ENCODE measurements at regions not wholly inside any gene's neighbourhood (a gene's known extent, or its start where the extent isn't known, plus 50 kb on each side); places are given as distances from the start of the nearest gene placed in this dataset.

DNA sequence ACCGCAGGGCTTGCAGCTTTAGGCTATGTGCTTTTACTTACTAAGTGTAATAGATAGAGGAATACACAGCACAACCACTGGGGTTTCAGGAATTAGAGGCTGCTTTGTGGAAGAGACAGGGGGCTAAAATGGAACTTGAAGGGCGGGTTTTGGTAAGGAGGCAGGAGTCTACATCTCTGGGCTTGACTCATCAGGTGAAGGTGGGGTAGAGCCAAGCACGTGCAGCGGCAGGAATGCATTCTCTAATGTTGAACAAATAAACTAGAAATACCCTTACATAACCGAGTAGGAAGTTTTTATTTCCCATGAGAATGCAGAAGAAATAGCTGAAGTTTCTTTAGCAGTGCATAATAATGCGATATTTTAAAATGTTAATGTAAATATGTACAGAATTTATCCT is 673.8 kb upstream of the SALL3 start:
- DNase-seq: no peak

DNA sequence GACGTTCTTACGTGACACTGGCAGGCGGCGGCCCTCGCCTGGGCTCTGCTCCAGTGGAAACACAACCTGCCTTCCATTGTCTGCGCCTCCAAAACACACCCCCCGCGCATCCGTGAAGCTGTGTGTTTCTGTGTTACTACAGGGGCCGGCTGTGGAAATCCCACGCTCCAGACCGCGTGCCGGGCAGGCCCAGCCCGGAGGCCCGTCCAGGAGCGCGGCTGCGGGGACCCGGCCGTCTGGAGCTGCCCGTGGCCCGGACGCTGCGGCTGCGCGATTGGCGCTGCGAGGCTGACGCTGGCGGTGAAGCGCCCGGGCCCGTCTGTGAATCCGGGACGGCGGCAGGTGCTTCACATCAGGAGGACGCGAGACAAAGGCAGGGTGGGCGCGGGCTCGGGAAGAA is 670.3 kb upstream of the SALL3 start:
- DNase-seq: no peak

DNA sequence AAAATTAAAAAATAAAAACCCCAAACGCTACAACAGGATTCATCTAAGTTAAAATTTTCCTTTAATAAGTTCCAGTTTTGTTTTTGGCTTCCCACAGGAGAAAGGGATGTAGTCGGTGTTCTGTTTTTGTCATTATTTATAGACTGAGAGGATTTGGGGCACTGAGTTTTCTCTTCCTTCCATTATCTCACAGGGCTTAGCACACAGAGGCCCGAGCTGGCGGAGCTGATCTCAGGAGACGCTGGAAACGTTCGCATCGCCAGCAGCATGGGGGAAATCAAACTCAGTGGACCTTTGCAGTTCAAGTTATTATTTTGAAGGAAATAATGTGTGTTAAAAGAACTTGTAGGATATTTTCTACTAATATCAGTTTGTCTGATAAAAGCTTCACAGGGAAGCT is 669.7 kb upstream of the SALL3 start:
- DNase-seq: no peak

DNA sequence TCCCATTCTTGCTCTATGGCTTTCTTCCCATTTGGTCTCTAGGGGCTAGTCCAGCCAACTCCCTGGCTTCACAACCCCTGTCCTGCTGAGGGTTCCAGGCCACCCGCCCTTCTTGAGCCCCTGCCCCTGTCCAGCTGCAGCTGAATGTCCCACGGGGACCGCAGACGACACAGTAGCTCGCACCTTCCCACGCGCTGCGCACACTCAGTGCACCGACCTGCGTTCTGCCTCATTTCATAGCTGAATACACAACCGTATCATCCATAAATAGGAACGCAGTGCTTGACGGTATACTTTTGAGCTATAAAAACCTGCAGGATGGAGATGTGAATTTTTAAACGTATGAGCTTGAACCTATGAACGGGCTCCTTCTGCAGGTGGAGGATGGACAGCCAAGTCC is 660.4 kb upstream of the SALL3 start:
- DNase-seq: no peak

DNA sequence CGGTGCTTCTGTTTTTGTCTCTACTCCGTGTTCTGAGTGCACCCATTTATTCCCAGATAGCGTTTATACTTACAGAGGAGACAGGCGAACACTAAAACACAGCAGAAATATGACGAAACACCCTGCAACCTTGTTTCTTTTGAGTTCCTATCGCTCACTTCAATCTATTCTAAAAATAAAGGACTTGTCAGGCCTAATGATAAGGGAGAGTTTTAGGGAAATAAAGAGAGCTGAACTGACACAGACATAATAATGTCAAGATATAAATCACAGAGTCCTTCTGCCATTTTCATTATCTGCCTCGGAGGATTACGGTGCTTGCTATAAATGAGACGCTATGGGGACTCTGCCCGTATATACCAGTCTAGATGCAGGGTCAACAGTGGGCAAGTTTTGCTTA is 659.7 kb upstream of the SALL3 start:
- no peak for DNase-seq

DNA sequence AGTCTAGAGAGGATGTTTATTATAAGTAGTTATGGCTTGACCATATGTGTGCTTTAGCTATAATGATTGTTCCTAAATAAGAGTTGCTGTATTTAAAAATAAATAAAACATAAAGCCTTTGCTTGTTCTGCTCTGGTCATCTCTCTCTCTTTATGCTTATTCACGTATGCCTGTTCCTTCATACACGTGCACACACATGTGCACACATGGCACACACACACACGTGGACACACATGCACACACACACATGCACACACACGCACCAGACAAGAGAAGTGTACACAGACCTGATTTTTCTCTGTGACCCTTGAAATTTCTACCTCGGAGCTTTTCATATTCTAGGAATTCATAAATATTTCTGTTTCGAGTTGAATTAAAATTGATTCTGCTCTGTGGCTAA is 658.2 kb upstream of the SALL3 start:
- DNase-seq: no peak

DNA sequence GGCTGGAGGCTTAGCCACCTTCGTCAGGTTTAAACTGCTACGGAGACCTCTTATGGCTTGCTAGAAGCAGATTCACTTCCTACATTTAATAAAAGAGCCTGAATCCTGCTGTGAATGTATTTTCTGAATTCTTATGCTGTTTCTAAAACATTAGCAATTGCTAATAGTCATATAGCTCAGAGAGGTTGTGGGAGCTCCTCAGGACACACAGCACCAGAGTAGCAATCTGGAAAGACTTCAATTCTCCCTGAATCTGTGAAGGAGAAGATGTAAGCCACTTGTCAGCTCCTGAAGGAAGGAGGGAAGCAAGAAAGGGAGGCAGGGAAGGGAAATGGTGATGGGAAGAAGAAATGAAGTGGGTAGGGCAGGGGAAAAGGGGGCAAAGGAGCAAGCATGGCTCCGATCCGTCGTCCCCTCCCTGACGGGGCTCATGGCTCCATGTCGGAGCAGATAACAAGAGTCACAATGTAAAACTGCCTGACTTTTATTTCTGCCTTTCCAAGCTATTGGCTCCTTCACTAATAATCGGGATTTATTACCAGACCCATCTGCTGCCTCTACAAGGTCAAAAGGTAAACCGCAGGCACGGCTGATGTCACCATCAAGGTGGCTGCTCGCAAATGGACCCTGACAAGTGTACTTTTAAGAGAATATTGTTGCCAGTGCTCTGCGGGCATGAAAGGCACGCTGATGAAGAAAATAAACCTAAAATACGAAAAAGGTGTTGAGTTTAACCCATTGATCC is 656.0 kb upstream of the SALL3 start:
- DNase-seq: no peak

DNA sequence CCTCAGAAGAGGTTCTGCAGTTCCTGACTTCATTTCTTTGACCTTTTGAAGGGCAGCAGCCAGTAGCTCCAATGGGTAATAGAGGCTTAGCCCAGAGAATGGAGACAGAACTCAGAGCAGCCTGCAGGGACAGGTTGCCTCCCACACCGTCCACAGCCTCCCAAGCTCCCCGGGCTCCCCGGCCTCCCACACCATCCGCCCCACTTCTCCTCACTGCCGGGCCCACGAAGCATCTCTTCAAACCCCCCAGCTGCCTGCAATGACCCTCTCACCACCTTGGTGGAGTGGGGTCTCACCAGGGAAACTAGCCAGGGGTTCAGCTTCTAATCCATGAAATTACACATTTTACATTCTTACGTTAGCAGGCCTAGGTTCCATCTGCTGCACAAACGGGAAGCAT is 652.0 kb upstream of the SALL3 start:
- no peak for DNase-seq

DNA sequence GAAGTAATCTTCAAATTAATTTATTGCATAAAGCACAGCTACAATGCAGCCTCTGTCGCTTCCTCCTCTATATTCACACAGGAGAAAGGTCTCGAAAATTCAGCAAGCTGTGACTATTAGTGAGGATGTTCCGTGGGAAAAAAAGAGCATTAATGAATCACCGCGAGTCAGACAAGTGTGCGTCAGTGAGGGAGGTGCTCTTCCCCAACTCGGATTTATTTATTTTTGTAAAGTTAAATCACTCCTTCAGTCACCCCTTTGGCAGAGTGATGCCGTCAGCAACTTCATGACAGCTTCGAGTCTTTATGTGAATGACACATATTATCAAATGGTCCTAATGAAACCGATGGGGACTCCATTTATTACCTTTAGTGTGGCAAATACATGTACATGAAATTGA is 648.9 kb upstream of the SALL3 start:
- DNase-seq: no peak

DNA sequence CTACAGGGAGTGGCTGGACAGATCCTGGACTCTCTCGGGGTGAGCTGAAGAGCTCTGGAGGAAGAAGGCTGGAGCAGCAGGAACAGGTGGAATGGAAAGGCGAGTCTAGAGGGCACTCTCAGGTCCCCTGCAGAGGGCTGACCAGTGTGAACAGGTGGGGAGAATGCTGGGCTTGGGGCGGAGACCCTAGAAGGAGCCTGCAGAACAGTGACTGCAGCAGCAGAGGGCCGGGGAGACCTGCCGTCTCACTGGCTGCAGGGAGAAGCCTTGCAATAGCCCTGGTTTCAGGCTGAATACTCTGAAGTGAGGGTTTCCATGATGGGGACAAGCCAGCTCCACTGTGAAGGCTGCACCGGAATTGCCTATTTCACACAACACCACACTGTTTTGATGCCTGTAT is 626.7 kb upstream of the SALL3 start:
- no peak for DNase-seq

DNA sequence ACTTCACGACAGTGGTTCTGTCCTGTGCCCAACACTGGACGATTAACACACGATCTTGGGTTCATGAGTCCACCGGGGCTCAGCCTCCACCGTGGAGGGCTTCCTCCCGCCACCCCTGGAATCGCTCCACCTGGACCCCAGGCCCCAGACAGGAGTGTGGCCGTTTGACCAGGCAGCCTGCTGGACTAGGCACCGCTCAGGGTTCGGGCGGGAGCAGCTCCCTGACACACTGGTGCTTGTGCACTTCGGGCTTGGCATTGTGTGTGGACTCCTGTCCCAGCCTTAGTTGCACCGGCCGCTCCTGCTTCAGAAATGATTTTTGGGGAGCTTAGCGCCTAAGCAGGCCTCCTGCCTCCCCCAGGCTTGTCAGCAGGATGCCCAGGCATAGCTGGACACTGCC is 617.4 kb upstream of the SALL3 start:
- no peak for DNase-seq

DNA sequence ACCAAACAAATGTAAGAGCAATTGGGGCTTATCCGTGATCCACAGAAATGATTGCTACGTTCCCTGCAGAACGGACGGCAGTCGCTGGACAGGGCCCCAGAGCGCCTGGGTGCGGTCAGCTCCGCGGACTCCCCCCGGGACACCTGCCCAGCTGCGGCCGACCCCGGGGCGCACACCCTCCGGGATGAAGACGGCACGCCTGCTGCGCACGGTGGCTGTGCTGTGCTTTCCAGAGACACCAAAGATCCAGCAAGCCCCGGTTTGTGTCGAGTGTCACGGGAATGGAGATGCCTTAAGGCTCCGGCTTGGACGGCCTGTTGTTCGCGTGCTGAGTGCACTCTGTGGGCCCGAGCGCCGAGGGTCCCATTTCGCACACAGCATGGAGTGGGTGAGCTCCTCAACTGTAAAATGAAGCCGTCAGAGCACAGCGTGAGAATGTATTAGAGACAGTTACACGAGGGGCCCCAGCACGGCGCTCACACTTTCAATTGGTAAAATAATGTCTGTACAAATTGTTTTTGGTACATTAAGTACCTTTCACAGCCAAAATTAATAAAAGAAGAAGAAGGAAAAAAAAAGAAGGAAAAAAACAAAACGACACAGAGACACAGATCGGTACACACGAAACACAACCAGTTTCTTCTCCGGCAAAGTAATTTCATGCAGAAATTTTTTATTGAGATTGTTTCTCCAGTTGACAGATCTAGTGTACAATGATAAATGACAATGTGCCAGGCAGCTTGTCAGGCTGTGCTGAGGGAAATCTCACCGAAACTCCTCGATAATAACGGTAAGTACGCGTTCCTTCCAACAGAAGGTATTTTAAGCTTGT is 615.8 kb upstream of the SALL3 start:
- no peak for DNase-seq

DNA sequence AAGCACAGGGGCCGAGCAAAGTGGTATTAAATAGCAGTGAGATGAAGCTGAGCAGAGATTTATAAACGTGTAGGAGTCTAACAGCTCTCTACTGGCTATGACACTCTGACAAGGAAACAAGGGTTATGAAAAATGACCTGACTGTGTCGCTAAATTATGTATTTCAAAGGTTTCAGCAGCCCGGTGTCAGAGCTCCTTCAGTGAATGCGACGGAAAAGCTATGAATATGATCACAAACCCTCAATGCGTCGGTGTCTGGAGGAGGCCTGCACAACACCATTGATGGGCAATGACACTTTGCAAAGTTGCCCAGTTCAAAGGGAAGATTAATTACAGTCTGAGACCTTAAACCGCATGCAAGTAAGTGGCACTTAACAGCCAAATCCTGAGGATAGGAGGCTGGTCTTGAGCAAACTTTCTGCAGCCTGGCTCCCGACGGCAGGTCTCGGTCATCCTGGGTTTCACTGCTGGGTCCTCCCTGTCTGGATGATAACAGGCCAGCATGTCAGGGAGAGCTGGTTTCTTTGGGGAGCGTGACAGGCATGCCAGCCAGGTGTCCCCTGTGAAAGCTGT is 615.1 kb upstream of the SALL3 start:
- DNase-seq: no peak

DNA sequence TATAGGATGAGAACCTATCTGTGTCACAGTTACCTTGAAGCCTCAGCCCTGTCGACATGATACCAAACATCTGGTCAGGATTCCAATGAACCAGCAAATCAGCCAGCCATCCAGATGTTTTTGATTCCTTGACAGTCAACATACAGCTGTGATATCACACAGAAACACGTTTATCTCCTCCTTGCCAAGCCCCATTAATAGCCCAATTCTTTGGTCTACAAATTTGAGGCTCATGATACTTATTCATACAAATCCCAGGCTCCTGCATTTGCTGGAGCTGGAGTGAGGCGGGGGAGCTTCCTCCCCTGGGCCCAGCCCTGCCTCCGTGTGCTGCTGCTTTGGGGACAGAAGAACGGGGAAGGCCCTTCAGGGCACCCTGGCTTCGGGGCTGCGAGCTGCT is 611.6 kb upstream of the SALL3 start:
- DNase-seq: no peak

DNA sequence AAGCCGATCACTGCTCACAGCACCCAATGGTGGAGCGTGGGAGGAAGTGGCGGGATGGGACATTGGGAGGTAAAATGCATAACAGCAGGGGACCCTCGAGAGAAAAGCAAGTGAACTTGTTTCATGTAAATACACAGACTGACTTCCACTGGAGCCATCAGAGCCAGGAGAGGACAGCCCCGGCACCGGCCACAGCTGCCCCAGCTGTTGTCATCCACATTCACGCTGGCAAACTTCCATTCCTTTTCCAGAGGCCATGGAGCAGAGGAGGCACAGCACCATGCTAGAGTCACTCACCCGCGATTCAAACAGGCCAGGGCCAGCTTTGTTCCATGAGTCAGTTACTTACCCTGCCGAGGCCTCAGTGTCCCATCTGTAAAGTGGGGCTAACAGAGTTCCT is 610.9 kb upstream of the SALL3 start:
- DNase-seq: no peak

DNA sequence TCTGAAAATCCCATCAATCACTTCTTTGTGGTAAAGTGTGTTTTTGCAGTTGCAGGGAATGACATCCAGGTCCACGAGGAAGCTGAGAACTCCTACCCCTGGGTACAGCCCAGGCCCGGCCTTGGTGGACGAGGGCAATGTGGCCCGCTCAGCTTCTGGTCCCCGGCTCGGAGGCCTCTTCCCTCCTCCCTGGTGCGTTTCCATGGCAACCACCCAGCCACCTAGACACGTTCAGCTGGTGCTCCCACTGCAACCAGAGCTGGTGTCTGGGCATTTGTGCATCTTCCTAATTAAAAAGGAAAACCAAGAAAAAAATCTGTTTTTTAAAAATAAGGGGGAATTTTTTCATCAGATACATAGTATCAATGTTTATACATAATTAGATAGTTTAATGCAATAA is 603.6 kb upstream of the SALL3 start:
- DNase-seq: no peak

DNA sequence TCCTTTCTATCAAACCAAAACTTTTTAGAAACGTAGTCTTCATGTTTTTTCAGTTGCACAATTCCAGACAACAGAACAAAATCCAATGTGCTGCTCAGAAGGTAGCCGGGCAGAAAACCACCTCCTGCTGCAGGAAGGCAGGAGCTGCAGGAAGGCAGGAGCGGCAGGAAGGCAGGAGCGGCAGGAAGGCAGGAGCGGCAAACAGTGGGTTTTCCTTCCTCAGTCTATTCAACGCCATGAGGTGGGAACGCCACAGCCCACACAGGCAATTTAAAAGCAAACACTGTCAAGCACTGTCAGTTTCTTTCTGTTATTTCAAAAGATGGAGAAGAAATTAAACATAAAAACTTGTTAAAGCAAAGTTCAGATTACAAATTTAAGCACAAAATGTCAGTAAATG is 601.2 kb upstream of the SALL3 start:
- no peak for DNase-seq

DNA sequence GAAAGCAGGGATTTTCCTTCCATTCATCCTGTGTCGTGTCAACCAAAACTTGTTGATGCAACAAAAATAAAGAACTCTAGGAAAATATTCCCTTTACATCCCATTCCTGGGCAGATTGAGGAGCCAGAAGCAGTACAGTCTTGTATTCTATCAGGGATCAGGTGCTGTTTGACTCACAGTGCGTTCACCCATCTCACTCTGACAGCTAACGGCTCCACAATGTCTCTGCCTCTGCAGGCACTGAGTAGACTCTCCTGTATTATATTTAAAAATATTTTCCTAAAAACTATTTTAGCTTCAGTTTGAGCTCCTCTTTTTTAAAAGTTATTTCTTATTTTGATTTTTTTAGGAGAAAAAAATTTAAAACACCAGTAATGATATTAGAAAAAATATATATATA is 600.6 kb upstream of the SALL3 start:
- no peak for DNase-seq

DNA sequence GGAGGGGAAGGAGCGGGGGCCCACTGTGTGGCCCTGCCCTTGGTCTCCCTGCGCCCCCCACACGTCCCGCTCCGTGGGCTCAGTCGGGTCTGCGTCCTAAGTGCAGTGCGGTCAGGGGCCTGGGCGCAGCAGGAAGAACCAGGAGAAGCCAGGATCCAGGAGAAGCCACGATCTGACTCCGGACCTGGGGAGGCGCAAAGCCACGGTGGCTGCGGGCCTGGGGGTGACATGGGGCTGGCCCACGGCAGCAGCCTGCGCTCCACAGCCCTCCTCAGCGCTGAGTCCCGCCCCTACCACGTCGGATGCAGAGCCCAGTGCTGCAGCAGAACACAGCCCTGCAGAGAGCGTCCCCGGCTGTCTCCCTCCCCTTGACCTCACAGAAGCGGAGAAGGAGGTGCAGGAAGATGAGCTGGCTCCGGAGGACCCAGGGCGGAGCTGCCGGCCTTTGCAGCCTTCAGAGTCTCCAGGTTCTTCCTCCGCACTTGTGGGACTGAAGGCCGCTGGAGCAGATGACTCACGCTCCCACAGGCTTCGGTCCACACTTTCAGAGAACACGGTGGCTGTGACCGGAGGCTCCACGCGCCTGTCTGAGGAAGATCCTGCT is 589.2 kb upstream of the SALL3 start:
- no peak for DNase-seq

DNA sequence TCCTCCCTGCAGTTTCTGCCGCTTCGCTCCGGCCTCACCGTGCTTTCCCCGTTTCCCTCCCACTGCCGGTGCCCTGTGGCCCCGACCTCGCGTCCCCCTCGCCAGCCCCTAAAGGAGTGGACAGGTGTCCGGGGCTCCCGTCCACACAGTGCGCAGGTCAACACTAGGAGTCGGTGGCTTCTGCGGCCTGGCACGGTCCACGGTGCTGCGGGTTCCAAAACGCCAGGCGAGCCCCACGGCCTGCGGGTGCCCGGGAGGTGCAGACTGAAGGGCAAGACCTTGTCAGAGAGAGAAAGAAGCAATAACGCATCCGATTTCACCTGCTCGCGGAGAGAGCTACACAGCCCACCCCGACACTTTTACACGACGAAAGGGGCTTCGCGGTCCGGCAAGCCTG is 588.7 kb upstream of the SALL3 start:
- no peak for DNase-seq

DNA sequence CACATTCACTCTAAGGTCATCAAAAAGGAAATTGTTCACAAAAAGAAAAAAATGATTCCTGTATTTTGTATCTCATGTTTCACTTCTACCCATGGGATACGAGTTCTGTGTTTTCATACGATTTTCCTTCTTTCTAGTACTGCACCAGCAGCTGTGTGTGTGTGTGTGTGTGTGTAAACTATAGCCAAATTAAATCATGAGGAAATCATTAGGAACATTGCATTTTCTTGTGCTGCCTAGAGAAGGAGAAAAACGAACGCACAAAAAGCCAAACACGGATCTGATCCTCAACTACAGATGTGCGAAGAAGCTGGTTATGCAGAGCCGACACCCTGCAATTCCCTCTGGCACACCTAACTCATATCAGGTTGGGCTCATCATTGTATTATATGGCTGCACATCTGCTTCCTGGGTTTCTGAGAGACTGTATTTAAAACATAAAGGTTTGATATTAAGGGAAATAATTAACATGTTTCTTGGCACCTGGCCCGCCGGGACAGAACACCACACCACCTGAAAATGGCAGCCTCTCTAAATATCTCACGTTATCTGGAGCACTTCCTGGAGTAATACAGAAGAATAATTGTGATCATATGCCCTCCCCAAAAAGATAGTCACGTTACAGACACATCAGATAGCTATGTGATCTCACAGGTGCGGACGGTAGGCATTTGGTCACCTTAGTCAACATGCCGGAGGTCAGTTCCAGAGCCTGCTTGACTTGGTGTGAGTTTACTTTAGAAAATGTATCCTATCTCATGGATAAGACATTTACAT is 586.3 kb upstream of the SALL3 start:
- DNase-seq: no peak

DNA sequence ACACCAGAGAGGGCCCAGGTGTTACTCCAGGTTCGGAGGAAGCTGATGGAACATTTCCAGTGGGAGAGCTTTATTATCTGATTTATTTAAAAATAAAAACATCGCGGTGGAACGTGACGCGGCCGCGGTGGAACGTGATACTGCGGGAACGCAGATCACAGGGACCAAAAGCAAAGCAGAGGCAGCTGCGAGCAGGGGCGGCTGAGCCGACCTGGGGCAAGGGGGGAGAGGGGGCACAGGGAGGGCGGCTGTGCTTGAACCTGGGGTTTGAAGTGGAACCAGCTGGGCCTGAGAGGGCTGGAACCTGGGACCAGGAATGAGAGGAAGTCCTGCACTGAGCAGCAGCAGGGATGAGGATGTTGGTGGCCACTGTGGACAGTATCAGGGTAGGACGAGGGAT is 583.5 kb upstream of the SALL3 start:
- no peak for DNase-seq

DNA sequence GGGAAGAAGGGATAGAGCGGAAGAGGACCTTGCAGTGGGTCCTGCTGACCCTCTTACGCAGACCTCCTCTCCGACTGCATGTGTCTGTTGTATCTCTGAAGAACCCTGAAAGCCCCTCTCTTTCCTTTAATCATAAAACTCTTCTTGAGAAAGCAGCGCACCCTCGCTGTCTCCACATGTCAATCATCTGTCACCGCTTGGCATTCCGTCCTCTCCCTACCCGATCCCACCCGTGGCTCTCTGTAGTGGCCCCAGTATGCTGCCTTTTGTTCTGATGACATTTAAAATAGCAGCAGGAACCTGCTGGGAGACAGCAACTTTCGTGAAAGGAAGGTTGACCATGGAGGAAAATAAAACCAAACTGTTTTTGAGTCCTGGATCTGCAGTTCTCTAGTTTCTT is 582.9 kb upstream of the SALL3 start:
- no peak for DNase-seq
